HG03460 (cell line): ENCODE measurements at regions not wholly inside any gene's neighbourhood (a gene's known extent, or its start where the extent isn't known, plus 50 kb on each side); places are given as distances from the start of the nearest gene placed in this dataset.
"Not testable (repeated sequence)": the region's sequence is repeated elsewhere in the genome, so short reads cannot be mapped to it uniquely, and the experiment has no call there.

Source experiments
- ATAC-seq: cut with Tn5 transposase; IDR thresholded peaks from one replicate; pipeline ENCODE4 v1.9.1; 2021; ENCODE audit not compliant: unreplicated experiment

- no peak for ATAC-seq
Observed at GRCh38 chr4:12409507-12410190, 981.0 kb upstream of the HS3ST1 start.

GRCh38 chr4:12408364-12408763 lies 979.7 kb upstream of the HS3ST1 start:
- no peak for ATAC-seq

- ATAC-seq, result no peak
Observed at GRCh38 chr4:12403175-12403574, 974.5 kb upstream of the HS3ST1 start.

- ATAC-seq, result no peak
Observed at GRCh38 chr4:12399781-12400180, 971.1 kb upstream of the HS3ST1 start.

GRCh38 chr4:12393631-12394262 lies 965.1 kb upstream of the HS3ST1 start:
- no peak for ATAC-seq

GRCh38 chr4:12389604-12390003 lies 960.9 kb upstream of the HS3ST1 start:
- no peak for ATAC-seq

GRCh38 chr4:12382567-12382966 lies 953.9 kb upstream of the HS3ST1 start:
- no peak for ATAC-seq

GRCh38 chr4:12379191-12379590 lies 950.5 kb upstream of the HS3ST1 start:
- ATAC-seq, result no peak

- no peak for ATAC-seq
Observed at GRCh38 chr4:12375805-12376204, 947.1 kb upstream of the HS3ST1 start.

GRCh38 chr4:12365869-12366268 lies 937.2 kb upstream of the HS3ST1 start:
- ATAC-seq, result not testable (repeated sequence)

- ATAC-seq, result no peak
Observed at GRCh38 chr4:12360391-12360790, 931.7 kb upstream of the HS3ST1 start.

GRCh38 chr4:12359420-12359819 lies 930.7 kb upstream of the HS3ST1 start:
- no peak for ATAC-seq

GRCh38 chr4:12333083-12333482 lies 904.4 kb upstream of the HS3ST1 start:
- not testable (repeated sequence) for ATAC-seq

GRCh38 chr4:12324965-12325364 lies 896.3 kb upstream of the HS3ST1 start:
- ATAC-seq, result no peak

- ATAC-seq, result no peak
Observed at GRCh38 chr4:12319765-12320164, 891.1 kb upstream of the HS3ST1 start.

- ATAC-seq, result no peak
Observed at GRCh38 chr4:12304905-12305304, 876.2 kb upstream of the HS3ST1 start.

- ATAC-seq, result no peak
Observed at GRCh38 chr4:12296366-12296765, 867.7 kb upstream of the HS3ST1 start.

GRCh38 chr4:12293906-12294525 lies 865.3 kb upstream of the HS3ST1 start:
- no peak for ATAC-seq

GRCh38 chr4:12286351-12286750 lies 857.7 kb upstream of the HS3ST1 start:
- ATAC-seq, result no peak

GRCh38 chr4:12270546-12270945 lies 841.9 kb upstream of the HS3ST1 start:
- ATAC-seq, result no peak

- ATAC-seq, result no peak
Observed at GRCh38 chr4:12265554-12265953, 836.9 kb upstream of the HS3ST1 start.

GRCh38 chr4:12260453-12260852 lies 831.8 kb upstream of the HS3ST1 start:
- no peak for ATAC-seq
